ENCODE measurements at regions not wholly inside any gene's neighbourhood (a gene's known extent, or its start where the extent isn't known, plus 50 kb on each side); places are given as distances from the start of the nearest gene placed in this dataset.

GRCh38 chr3:64837986-64838735, 150.4 kb upstream of the ADAMTS9 start:
- no peak for DNase-seq (ENCODE audit: low spot score)

- no peak for DNase-seq (ENCODE audit: low spot score)
Observed at GRCh38 chr3:64837126-64837738, 149.4 kb upstream of the ADAMTS9 start.

- DNase-seq (ENCODE audit: low spot score), result no peak
Observed at GRCh38 chr3:64836097-64836496, 148.3 kb upstream of the ADAMTS9 start.

GRCh38 chr3:64832098-64832497, 144.3 kb upstream of the ADAMTS9 start:
- no peak for DNase-seq (ENCODE audit: low spot score)

GRCh38 chr3:64830681-64831080, 142.9 kb upstream of the ADAMTS9 start:
- no peak for DNase-seq (ENCODE audit: low spot score)

- DNase-seq (ENCODE audit: low spot score), result no peak
Observed at GRCh38 chr3:64829331-64829730, 141.5 kb upstream of the ADAMTS9 start.

- no peak for DNase-seq (ENCODE audit: low spot score)
Observed at GRCh38 chr3:64828276-64828675, 140.5 kb upstream of the ADAMTS9 start.

GRCh38 chr3:64827431-64827830, 139.6 kb upstream of the ADAMTS9 start:
- no peak for DNase-seq (ENCODE audit: low spot score)

- DNase-seq (ENCODE audit: low spot score), result no peak
Observed at GRCh38 chr3:64827019-64827418, 139.2 kb upstream of the ADAMTS9 start.

- no peak for DNase-seq (ENCODE audit: low spot score)
Observed at GRCh38 chr3:64825404-64826120, 137.8 kb upstream of the ADAMTS9 start.

GRCh38 chr3:64824394-64824909, 136.7 kb upstream of the ADAMTS9 start:
- no peak for DNase-seq (ENCODE audit: low spot score)

- no peak for DNase-seq (ENCODE audit: low spot score)
Observed at GRCh38 chr3:64818196-64818595, 130.4 kb upstream of the ADAMTS9 start.

GRCh38 chr3:64816355-64816754, 128.6 kb upstream of the ADAMTS9 start:
- DNase-seq (ENCODE audit: low spot score), result no peak

GRCh38 chr3:64815789-64816188, 128.0 kb upstream of the ADAMTS9 start:
- no peak for DNase-seq (ENCODE audit: low spot score)

GRCh38 chr3:64815195-64815631, 127.4 kb upstream of the ADAMTS9 start:
- DNase-seq (ENCODE audit: low spot score), result no peak

- no peak for DNase-seq (ENCODE audit: low spot score)
Observed at GRCh38 chr3:64814351-64814750, 126.6 kb upstream of the ADAMTS9 start.

GRCh38 chr3:64813326-64813725, 125.5 kb upstream of the ADAMTS9 start:
- DNase-seq (ENCODE audit: low spot score), result no peak

GRCh38 chr3:64809086-64809485, 121.3 kb upstream of the ADAMTS9 start:
- DNase-seq (ENCODE audit: low spot score), result no peak

- DNase-seq (ENCODE audit: low spot score), result no peak
Observed at GRCh38 chr3:64808061-64808460, 120.3 kb upstream of the ADAMTS9 start.

GRCh38 chr3:64806668-64807605, 119.1 kb upstream of the ADAMTS9 start:
- no peak for DNase-seq (ENCODE audit: low spot score)

- DNase-seq (ENCODE audit: low spot score), result no peak
Observed at GRCh38 chr3:64805978-64806377, 118.2 kb upstream of the ADAMTS9 start.

GRCh38 chr3:64805248-64805647, 117.4 kb upstream of the ADAMTS9 start:
- no peak for DNase-seq (ENCODE audit: low spot score)

All from ecto neural progenitor cell (in vitro differentiated cells).